GM12878 (cell line): ENCODE measurements at regions not wholly inside any gene's neighbourhood (a gene's known extent, or its start where the extent isn't known, plus 50 kb on each side); places are given as distances from the start of the nearest gene placed in this dataset.

Experiments used
- ATAC-seq: fragments of 200-7000 bp; cut with Tn5 transposase; 3 replicates; pipeline ENCODE4 v1.9.1; 2020; ENCODE audit warnings: mild to moderate bottlenecking, moderate library complexity
- BruUV-seq: library from RNA; stranded (reverse); fragments of 400-500 nt; replicated peaks from 2 replicates; lab custom pipeline; 2021; lab: Mats Ljungman, UMichigan
- CTCF ChIA-PET: fragments of 300-600 bp; sonication (Branson Sonifier 250); formaldehyde crosslinking; extraction: SDS; loops from one replicate; lab custom pipeline; 2021; ENCODE audit warnings: inconsistent platforms; lab: Yijun Ruan, JAX
- POLR2A ChIA-PET: fragments of 350-600 bp; formaldehyde crosslinking; extraction: SDS; loops from one replicate; lab custom pipeline; 2021; ENCODE audit warnings: inconsistent platforms; lab: Charles Lee
- RAD21 ChIA-PET: fragments of 300-600 bp; sonication (Branson Sonifier 250); formaldehyde crosslinking; loops from one replicate; lab custom pipeline; 2023; ENCODE audit warnings: antibody characterized with exemption; ENCODE audit not compliant: unreplicated experiment; lab: Charles Lee
- SMC1A ChIA-PET: fragments of 300-600 bp; sonication (Branson Sonifier 250); formaldehyde crosslinking; loops from one replicate; lab custom pipeline; 2023; ENCODE audit not compliant: unreplicated experiment, uncharacterized antibody; lab: Charles Lee
- DNase-seq: peaks from one replicate; pipeline ENCODE4 v3.0.0-alpha.2; 2011; ENCODE audit warnings: low read depth, low spot score
- FAIRE-seq: peaks from 3 replicates; lab custom pipeline; 2011; peaks lifted over from hg19 to GRCh38; lab: Jason Lieb, UNC
- H2AFZ ChIP-seq: 2 replicates; pipeline ENCODE4 v1.6.0; 2011; ENCODE audit warnings: low read depth, low read length, control low read depth; ENCODE audit not compliant: control insufficient read depth
- H3K27ac ChIP-seq: 2 replicates; pipeline ENCODE4 v1.5.1; 2011; ENCODE audit warnings: control low read depth; ENCODE audit not compliant: control insufficient read depth, insufficient read depth
- H3K27me3 ChIP-seq, 2 experiments: replicated peaks in 1 of 2; 2 replicates each; pipeline versions ENCODE4 v1.6.0 to v1.6.1; 2011; ENCODE audit warnings: low read length in 1 of 2; ENCODE audit not compliant: control insufficient read depth in 2 of 2, insufficient read depth in 2 of 2
- H3K36me3 ChIP-seq, 2 experiments: 2 replicates each; pipeline ENCODE4 v1.5.1; 2011; ENCODE audit warnings: low read length in 1 of 2; ENCODE audit not compliant: control insufficient read depth in 2 of 2, insufficient read depth in 2 of 2
- H3K4me1 ChIP-seq: 2 replicates; pipeline ENCODE4 v1.6.1; 2011; ENCODE audit warnings: mild to moderate bottlenecking, low read length, moderate library complexity, mixed read lengths; ENCODE audit not compliant: control insufficient read depth, insufficient read depth
- H3K4me2 ChIP-seq: 2 replicates; pipeline ENCODE4 v1.6.0; 2011; ENCODE audit warnings: control low read depth; ENCODE audit not compliant: control insufficient read depth, insufficient read depth
- H3K4me3 ChIP-seq: fragments of 200-600 bp; sonication (generic); 2 replicates; pipeline ENCODE4 v1.5.1; 2016
- H3K79me2 ChIP-seq: 2 replicates; pipeline ENCODE4 v1.6.0; 2011; ENCODE audit warnings: low read length; ENCODE audit not compliant: control insufficient read depth, insufficient read depth
- H3K9ac ChIP-seq: 2 replicates; pipeline ENCODE4 v1.8.0; 2011; ENCODE audit warnings: low read length, control low read depth, mixed read lengths; ENCODE audit not compliant: control insufficient read depth, insufficient read depth
- H3K9me3 ChIP-seq: replicated peaks from 3 replicates; pipeline ENCODE4 v1.5.1; 2011; ENCODE audit warnings: mild to moderate bottlenecking, low read length; ENCODE audit not compliant: control insufficient read depth, insufficient read depth
- H4K20me1 ChIP-seq: 2 replicates; pipeline ENCODE4 v1.6.0; 2011; ENCODE audit not compliant: control insufficient read depth, insufficient read depth
- BRCA1 ChIP-seq: IDR thresholded peaks from 2 replicates; pipeline ENCODE4 v1.6.1; 2011; ENCODE audit warnings: low read depth, low read length, improper control_type of control experiment
- EED ChIP-seq: sonication (generic); IDR thresholded peaks from 2 replicates; pipeline ENCODE4 v1.6.1; 2016; ENCODE audit warnings: antibody characterized with exemption, low read depth
- HDAC2 ChIP-seq: fragments of 200-600 bp; sonication (generic); IDR thresholded peaks from 2 replicates; pipeline ENCODE4 v1.6.1; 2017
- MEF2B ChIP-seq: fragments of 450-650 bp; IDR thresholded peaks from 2 replicates; pipeline ENCODE4 v1.6.1; 2018; ENCODE audit warnings: mild to moderate bottlenecking, moderate library complexity; ENCODE audit not compliant: partially characterized antibody, poor library complexity, severe bottlenecking
- MYB ChIP-seq: fragments of 150-350 bp; IDR thresholded peaks from 2 replicates; pipeline ENCODE4 v1.6.1; 2014; ENCODE audit warnings: mild to moderate bottlenecking, low read depth, low read length, borderline replicate concordance
- NBN ChIP-seq: fragments of 450-650 bp; IDR thresholded peaks from 2 replicates; pipeline ENCODE4 v1.6.1; 2016
- PAX5 ChIP-seq: IDR thresholded peaks from 2 replicates; pipeline ENCODE4 v1.6.1; 2011; ENCODE audit warnings: low read depth, low read length, borderline replicate concordance
- SREBF2 ChIP-seq: IDR thresholded peaks from 2 replicates; pipeline ENCODE4 v1.6.1; 2012; ENCODE audit warnings: mild to moderate bottlenecking, low read length
- in situ Hi-C: fragments of 300-500 bp; cut with MboI; formaldehyde crosslinking; loops from 9 replicates; pipeline ENCODE4 v1.14.3; 2018; ENCODE audit warnings: mixed read lengths
- intact Hi-C: fragments of 100-400 bp; cut with micrococcal nuclease; formaldehyde crosslinking; loops from one replicate; pipeline ENCODE4 v1.14.2; 2022; ENCODE audit not compliant: unreplicated experiment
- TF ChIP-seq, protein P1 (sequence below): IDR thresholded peaks from 2 replicates; pipeline ENCODE4 v1.6.1; 2012; ENCODE audit warnings: mild to moderate bottlenecking, low read depth, low read length
- TF ChIP-seq, protein P2 (sequence below): fragments of 450-650 bp; IDR thresholded peaks from 2 replicates; pipeline ENCODE4 v1.6.1; 2017; ENCODE audit warnings: borderline replicate concordance
- TF ChIP-seq, protein P3 (sequence below): IDR thresholded peaks from 2 replicates; pipeline ENCODE4 v1.6.1; 2011; ENCODE audit warnings: low read depth, low read length, improper control_type of control experiment, borderline replicate concordance
- TF ChIP-seq, protein P4 (sequence below): fragments of 450-650 bp; formaldehyde crosslinking; IDR thresholded peaks from 2 replicates; pipeline ENCODE4 v1.4.0; 2020; ENCODE audit warnings: mild to moderate bottlenecking, moderate library complexity
- TF ChIP-seq, protein P5 (sequence below): IDR thresholded peaks from 2 replicates; pipeline ENCODE4 v1.6.1; 2011; ENCODE audit warnings: borderline replicate concordance, low read depth, mild to moderate bottlenecking, moderate library complexity, mixed read lengths, low read length; ENCODE audit not compliant: insufficient read depth; ENCODE audit errors: extremely low read length

DNA sequence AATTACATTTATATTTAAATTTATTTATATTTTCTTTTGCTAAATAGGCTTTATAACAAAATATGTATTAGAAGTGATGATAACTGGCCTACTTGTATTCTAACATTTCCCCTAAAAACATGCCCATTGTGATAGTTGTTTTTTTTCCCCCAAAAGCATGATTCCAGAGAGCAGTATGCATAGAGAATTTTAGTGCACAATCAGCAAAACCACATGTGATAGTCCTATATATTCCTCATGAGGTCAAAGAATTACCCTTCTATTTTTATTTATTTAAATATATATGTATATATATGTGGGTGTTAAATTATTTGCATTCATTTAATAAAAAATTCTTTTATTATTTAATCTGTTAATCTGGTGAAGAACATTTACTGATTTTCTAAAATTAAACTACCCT, 78.2 kb upstream of the TLL1 start:
- Histone ChIP-seq H3K4me2 (no peak overlapping the region), H3K27me3 (no peaks in the 10 kb centered on the region), H2AFZ (no peak overlapping the region), H3K4me3 (no peak overlapping the region), H3K27ac (no peak overlapping the region), H3K79me2 (no peaks in the 10 kb centered on the region), H3K4me1 (no peaks in the 10 kb centered on the region), H3K9ac (no peak overlapping the region), H4K20me1 (no peaks in the 10 kb centered on the region), H3K36me3 (no peaks in the 10 kb centered on the region), H3K9me3 (no peaks in the 10 kb centered on the region)
- no peak for ATAC-seq
- in situ Hi-C loops (no loop called here), intact Hi-C loops (no loop called here)
- no peak for FAIRE-seq
- CTCF ChIA-PET = no interaction called here
- SMC1A ChIA-PET = no interaction called here
- no peak for DNase-seq
- RAD21 ChIA-PET = no interaction called here
- POLR2A ChIA-PET = no interaction called here
- BruUV-seq = no TSS peak
- TF ChIP-seq BRCA1 = no peak
- TF ChIP-seq, protein P1, sequence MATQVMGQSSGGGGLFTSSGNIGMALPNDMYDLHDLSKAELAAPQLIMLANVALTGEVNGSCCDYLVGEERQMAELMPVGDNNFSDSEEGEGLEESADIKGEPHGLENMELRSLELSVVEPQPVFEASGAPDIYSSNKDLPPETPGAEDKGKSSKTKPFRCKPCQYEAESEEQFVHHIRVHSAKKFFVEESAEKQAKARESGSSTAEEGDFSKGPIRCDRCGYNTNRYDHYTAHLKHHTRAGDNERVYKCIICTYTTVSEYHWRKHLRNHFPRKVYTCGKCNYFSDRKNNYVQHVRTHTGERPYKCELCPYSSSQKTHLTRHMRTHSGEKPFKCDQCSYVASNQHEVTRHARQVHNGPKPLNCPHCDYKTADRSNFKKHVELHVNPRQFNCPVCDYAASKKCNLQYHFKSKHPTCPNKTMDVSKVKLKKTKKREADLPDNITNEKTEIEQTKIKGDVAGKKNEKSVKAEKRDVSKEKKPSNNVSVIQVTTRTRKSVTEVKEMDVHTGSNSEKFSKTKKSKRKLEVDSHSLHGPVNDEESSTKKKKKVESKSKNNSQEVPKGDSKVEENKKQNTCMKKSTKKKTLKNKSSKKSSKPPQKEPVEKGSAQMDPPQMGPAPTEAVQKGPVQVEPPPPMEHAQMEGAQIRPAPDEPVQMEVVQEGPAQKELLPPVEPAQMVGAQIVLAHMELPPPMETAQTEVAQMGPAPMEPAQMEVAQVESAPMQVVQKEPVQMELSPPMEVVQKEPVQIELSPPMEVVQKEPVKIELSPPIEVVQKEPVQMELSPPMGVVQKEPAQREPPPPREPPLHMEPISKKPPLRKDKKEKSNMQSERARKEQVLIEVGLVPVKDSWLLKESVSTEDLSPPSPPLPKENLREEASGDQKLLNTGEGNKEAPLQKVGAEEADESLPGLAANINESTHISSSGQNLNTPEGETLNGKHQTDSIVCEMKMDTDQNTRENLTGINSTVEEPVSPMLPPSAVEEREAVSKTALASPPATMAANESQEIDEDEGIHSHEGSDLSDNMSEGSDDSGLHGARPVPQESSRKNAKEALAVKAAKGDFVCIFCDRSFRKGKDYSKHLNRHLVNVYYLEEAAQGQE = no peak
- TF ChIP-seq, protein P2, sequence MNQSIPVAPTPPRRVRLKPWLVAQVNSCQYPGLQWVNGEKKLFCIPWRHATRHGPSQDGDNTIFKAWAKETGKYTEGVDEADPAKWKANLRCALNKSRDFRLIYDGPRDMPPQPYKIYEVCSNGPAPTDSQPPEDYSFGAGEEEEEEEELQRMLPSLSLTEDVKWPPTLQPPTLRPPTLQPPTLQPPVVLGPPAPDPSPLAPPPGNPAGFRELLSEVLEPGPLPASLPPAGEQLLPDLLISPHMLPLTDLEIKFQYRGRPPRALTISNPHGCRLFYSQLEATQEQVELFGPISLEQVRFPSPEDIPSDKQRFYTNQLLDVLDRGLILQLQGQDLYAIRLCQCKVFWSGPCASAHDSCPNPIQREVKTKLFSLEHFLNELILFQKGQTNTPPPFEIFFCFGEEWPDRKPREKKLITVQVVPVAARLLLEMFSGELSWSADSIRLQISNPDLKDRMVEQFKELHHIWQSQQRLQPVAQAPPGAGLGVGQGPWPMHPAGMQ = no peak
- no peak for TF ChIP-seq PAX5
- TF ChIP-seq, protein P3, sequence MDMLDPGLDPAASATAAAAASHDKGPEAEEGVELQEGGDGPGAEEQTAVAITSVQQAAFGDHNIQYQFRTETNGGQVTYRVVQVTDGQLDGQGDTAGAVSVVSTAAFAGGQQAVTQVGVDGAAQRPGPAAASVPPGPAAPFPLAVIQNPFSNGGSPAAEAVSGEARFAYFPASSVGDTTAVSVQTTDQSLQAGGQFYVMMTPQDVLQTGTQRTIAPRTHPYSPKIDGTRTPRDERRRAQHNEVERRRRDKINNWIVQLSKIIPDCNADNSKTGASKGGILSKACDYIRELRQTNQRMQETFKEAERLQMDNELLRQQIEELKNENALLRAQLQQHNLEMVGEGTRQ = no peak
- no peak for TF ChIP-seq NBN
- TF ChIP-seq MYB = no peak
- no peak for TF ChIP-seq SREBF2
- TF ChIP-seq, protein P4, sequence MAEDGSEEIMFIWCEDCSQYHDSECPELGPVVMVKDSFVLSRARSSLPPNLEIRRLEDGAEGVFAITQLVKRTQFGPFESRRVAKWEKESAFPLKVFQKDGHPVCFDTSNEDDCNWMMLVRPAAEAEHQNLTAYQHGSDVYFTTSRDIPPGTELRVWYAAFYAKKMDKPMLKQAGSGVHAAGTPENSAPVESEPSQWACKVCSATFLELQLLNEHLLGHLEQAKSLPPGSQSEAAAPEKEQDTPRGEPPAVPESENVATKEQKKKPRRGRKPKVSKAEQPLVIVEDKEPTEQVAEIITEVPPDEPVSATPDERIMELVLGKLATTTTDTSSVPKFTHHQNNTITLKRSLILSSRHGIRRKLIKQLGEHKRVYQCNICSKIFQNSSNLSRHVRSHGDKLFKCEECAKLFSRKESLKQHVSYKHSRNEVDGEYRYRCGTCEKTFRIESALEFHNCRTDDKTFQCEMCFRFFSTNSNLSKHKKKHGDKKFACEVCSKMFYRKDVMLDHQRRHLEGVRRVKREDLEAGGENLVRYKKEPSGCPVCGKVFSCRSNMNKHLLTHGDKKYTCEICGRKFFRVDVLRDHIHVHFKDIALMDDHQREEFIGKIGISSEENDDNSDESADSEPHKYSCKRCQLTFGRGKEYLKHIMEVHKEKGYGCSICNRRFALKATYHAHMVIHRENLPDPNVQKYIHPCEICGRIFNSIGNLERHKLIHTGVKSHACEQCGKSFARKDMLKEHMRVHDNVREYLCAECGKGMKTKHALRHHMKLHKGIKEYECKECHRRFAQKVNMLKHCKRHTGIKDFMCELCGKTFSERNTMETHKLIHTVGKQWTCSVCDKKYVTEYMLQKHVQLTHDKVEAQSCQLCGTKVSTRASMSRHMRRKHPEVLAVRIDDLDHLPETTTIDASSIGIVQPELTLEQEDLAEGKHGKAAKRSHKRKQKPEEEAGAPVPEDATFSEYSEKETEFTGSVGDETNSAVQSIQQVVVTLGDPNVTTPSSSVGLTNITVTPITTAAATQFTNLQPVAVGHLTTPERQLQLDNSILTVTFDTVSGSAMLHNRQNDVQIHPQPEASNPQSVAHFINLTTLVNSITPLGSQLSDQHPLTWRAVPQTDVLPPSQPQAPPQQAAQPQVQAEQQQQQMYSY (CRISPR knock-in tag) = no peak
- TF ChIP-seq HDAC2 = no peak
- TF ChIP-seq EED = no peak
- TF ChIP-seq, protein P5, sequence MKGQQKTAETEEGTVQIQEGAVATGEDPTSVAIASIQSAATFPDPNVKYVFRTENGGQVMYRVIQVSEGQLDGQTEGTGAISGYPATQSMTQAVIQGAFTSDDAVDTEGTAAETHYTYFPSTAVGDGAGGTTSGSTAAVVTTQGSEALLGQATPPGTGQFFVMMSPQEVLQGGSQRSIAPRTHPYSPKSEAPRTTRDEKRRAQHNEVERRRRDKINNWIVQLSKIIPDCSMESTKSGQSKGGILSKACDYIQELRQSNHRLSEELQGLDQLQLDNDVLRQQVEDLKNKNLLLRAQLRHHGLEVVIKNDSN = no peak
- no peak for TF ChIP-seq MEF2B
